Smooth muscle cell (in vitro differentiated cells): ENCODE measurements at regions not wholly inside any gene's neighbourhood (a gene's known extent, or its start where the extent isn't known, plus 50 kb on each side); places are given as distances from the start of the nearest gene placed in this dataset.
"Not testable (repeated sequence)": the region's sequence is repeated elsewhere in the genome, so short reads cannot be mapped to it uniquely, and the experiment has no call there.

Source experiments
- DNase-seq: peaks from one replicate; lab custom pipeline; 2025; ENCODE audit not compliant: unreplicated experiment; lab: John Stamatoyannopoulos, UW
- H2AFZ ChIP-seq: fragments of 200-600 bp; sonication (generic); 2 replicates; pipeline ENCODE4 v1.6.0; 2016; ENCODE audit warnings: antibody characterized with exemption, low read depth, mild to moderate bottlenecking
- H3F3A ChIP-seq: fragments of 200-600 bp; sonication (generic); 2 replicates; pipeline ENCODE4 v1.6.0; 2017; ENCODE audit warnings: antibody characterized with exemption, low read depth
- H3K27ac ChIP-seq: fragments of 200-600 bp; sonication (generic); 2 replicates; pipeline ENCODE4 v1.5.1; 2016; ENCODE audit warnings: low read depth, mild to moderate bottlenecking
- H3K27me3 ChIP-seq: fragments of 200-600 bp; sonication (generic); 2 replicates; pipeline ENCODE4 v1.6.1; 2016; ENCODE audit warnings: low read depth, mild to moderate bottlenecking
- H3K36me3 ChIP-seq: fragments of 200-600 bp; sonication (generic); 2 replicates; pipeline ENCODE4 v1.5.1; 2016; ENCODE audit warnings: low read depth
- H3K4me1 ChIP-seq: fragments of 200-600 bp; sonication (generic); 2 replicates; pipeline ENCODE4 v1.5.1; 2016; ENCODE audit warnings: low read depth
- H3K4me2 ChIP-seq: fragments of 200-600 bp; sonication (generic); 2 replicates; pipeline ENCODE4 v1.6.0; 2016; ENCODE audit warnings: mild to moderate bottlenecking
- H3K4me3 ChIP-seq: fragments of 200-600 bp; sonication (generic); 2 replicates; pipeline ENCODE4 v1.5.1; 2016; ENCODE audit warnings: mild to moderate bottlenecking
- H3K79me2 ChIP-seq: fragments of 200-600 bp; sonication (generic); 2 replicates; pipeline ENCODE4 v1.6.0; 2016; ENCODE audit warnings: low read depth, mild to moderate bottlenecking
- H3K9ac ChIP-seq: fragments of 200-600 bp; sonication (generic); 2 replicates; pipeline ENCODE4 v1.6.0; 2016; ENCODE audit warnings: low read depth
- H3K9me3 ChIP-seq: fragments of 200-600 bp; sonication (generic); replicated peaks from 2 replicates; pipeline ENCODE4 v1.5.1; 2016; ENCODE audit warnings: low read depth
- H4K20me1 ChIP-seq: fragments of 200-600 bp; sonication (generic); 2 replicates; pipeline ENCODE4 v1.6.0; 2016; ENCODE audit warnings: low read depth
- WGBS: methylation state at CpG from one replicate; pipeline ENCODE4 v1.1.7; 2016; ENCODE audit warnings: low lambda C conversion rate; 5-methylcytosine and 5-hydroxymethylcytosine counted together
- TF ChIP-seq, protein P1 (sequence below): fragments of 200-600 bp; sonication (generic); IDR thresholded peaks from 2 replicates; pipeline ENCODE4 v1.5.1; 2017; ENCODE audit warnings: borderline replicate concordance, mild to moderate bottlenecking, antibody characterized with exemption; ENCODE audit not compliant: insufficient read depth, poor library complexity, severe bottlenecking

DNA sequence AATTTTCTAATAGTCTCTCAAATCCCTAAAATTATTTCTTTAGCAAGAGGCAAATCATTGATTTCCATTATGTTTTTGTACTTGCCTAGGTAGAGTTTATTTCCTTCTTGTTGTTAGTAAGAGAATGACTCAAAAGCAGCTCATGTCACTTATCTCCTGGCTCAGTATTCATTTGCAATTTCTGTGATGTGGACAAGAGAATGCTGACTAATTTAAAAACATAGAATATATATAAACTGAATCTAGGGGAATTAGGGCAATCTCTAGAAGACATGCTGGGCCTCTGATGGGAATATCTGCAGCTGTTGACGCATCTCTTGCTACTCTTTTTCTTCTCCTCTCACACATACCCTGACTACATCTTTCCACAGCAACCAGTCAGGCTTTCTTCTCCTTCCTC lies 130.8 kb upstream of the PRKD1 start:
- no peaks in the 10 kb centered on the region for H4K20me1 ChIP-seq
- H3K9ac ChIP-seq, result no peak overlapping the region
- no peak overlapping the region for H2AFZ ChIP-seq
- TF ChIP-seq, protein P1, sequence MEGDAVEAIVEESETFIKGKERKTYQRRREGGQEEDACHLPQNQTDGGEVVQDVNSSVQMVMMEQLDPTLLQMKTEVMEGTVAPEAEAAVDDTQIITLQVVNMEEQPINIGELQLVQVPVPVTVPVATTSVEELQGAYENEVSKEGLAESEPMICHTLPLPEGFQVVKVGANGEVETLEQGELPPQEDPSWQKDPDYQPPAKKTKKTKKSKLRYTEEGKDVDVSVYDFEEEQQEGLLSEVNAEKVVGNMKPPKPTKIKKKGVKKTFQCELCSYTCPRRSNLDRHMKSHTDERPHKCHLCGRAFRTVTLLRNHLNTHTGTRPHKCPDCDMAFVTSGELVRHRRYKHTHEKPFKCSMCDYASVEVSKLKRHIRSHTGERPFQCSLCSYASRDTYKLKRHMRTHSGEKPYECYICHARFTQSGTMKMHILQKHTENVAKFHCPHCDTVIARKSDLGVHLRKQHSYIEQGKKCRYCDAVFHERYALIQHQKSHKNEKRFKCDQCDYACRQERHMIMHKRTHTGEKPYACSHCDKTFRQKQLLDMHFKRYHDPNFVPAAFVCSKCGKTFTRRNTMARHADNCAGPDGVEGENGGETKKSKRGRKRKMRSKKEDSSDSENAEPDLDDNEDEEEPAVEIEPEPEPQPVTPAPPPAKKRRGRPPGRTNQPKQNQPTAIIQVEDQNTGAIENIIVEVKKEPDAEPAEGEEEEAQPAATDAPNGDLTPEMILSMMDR, result no peak
- H3K27ac ChIP-seq, result no peak overlapping the region
- DNase-seq, result no peak
- no peaks in the 10 kb centered on the region for H3K4me1 ChIP-seq
- H3K9me3 ChIP-seq, result no peaks in the 10 kb centered on the region
- no peak overlapping the region for H3K4me3 ChIP-seq
- H3K4me2 ChIP-seq, result no peak overlapping the region
- no peaks in the 10 kb centered on the region for H3K79me2 ChIP-seq
- no peaks in the 10 kb centered on the region for H3K36me3 ChIP-seq
- 67% methylated on average over 1 of the region's 1 CpG for WGBS
- H3F3A ChIP-seq, result no peaks in the 10 kb centered on the region
- H3K27me3 ChIP-seq, result no peaks in the 10 kb centered on the region

DNA sequence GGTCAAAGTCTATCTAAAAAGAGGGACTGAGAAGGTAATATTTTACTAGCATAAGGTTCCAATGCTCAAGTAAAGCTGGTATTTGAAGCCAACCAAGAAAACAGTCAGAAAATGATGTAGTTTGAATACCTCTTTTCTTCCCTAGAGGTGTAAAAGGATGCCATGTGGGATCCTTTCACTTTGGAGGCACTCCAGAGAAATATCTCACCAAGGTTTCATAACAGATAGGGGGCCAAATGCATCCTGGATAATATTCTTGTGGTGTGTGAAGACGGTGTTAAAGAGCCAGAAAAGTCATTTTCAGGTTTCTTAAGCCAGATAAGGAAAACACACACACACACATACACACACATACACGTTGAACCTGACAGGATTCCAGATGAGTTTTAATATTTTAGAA lies 136.1 kb upstream of the PRKD1 start:
- Histone ChIP-seq H3K9ac (no peak overlapping the region), H3K9me3 (no peaks in the 10 kb centered on the region), H3K79me2 (no peaks in the 10 kb centered on the region), H3F3A (no peaks in the 10 kb centered on the region), H4K20me1 (no peaks in the 10 kb centered on the region), H3K4me1 (no peaks in the 10 kb centered on the region), H3K36me3 (no peaks in the 10 kb centered on the region), H2AFZ (no peak overlapping the region), H3K27me3 (no peaks in the 10 kb centered on the region), H3K27ac (no peak overlapping the region), H3K4me2 (no peak overlapping the region), H3K4me3 (no peak overlapping the region)
- 73% methylated on average over 2 of the region's 2 CpGs for WGBS
- no peak for DNase-seq
- TF ChIP-seq, protein P1, result no peak

DNA sequence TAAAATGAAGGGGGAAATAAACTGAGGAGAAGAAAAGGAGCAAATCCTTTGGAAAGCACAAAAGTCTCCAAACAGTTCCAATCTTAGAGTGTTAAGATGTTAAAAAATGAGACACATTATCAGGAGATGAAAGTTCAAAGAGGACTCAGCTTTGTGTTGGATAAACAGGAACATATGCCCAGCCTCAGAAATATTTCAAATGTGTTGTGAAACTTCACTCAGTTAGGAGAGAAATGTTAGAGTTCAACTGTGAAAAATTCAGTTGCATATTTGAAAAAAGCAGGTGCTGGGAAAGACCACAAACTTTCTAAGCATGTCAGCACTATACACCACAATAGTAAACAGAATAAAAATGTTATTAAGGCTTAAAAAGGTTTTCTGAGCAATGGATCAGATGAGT lies 136.8 kb upstream of the PRKD1 start:
- Histone ChIP-seq H3K27ac (no peak overlapping the region), H2AFZ (no peak overlapping the region), H3K27me3 (no peaks in the 10 kb centered on the region), H4K20me1 (no peaks in the 10 kb centered on the region), H3F3A (no peaks in the 10 kb centered on the region), H3K4me2 (no peak overlapping the region), H3K9me3 (no peaks in the 10 kb centered on the region), H3K9ac (no peak overlapping the region), H3K79me2 (no peaks in the 10 kb centered on the region), H3K4me3 (no peak overlapping the region), H3K4me1 (no peaks in the 10 kb centered on the region), H3K36me3 (no peaks in the 10 kb centered on the region)
- no peak for DNase-seq
- TF ChIP-seq, protein P1, result no peak

DNA sequence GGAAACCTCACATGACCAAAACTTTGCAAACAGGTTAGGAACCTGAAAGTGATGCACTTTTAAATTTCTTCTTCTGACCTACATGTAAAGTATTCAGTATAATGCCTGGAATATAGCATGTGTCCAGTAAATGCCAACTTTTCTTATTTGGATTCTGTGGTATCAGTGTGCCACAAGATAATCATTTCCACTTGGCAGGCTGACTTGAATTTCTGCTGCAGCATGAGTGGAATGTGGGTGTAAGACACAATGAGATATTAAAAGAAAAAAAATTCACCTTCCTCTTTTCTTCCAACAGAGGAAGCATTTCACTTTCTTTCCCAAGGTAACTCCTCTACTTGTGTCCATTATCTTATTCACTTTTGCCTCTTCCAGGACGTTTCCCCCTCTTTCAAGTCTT lies 141.9 kb upstream of the PRKD1 start:
- H3K9me3 ChIP-seq, result no peaks in the 10 kb centered on the region
- no peak overlapping the region for H2AFZ ChIP-seq
- H4K20me1 ChIP-seq, result no peaks in the 10 kb centered on the region
- no peaks in the 10 kb centered on the region for H3K27me3 ChIP-seq
- TF ChIP-seq, protein P1, result no peak
- no peak overlapping the region for H3K9ac ChIP-seq
- H3K4me1 ChIP-seq, result no peaks in the 10 kb centered on the region
- H3F3A ChIP-seq, result no peaks in the 10 kb centered on the region
- WGBS, result 52% methylated on average over 1 of the region's 1 CpG
- H3K79me2 ChIP-seq, result no peaks in the 10 kb centered on the region
- H3K4me2 ChIP-seq, result no peak overlapping the region
- no peak overlapping the region for H3K27ac ChIP-seq
- H3K36me3 ChIP-seq, result no peaks in the 10 kb centered on the region
- no peak for DNase-seq
- H3K4me3 ChIP-seq, result no peak overlapping the region

DNA sequence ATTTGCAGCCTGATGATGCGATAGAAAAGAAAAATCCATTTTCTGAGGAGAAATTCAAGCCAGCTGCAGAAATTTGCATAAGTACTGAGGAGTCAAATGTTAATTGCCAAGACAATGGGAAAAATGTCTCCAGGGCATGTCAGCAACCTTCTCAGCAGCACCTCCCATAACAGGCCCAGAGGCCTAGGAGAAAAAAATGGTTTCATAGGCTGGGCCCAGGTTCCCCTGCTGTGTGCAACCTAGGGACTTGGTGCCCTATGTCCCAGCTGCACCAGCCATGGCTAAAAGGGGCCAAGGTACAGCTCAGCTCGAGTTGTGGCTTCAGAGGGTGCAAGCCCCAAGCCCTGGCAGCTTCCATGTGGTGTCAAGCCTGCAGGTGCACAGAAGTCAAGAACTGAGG lies 144.8 kb upstream of the PRKD1 start:
- not testable (repeated sequence) for H3K27me3 ChIP-seq, H3K36me3 ChIP-seq, H3K27ac ChIP-seq, H3K9me3 ChIP-seq, DNase-seq, H2AFZ ChIP-seq, H4K20me1 ChIP-seq, H3K4me1 ChIP-seq, H3K9ac ChIP-seq, H3K79me2 ChIP-seq, H3F3A ChIP-seq, H3K4me2 ChIP-seq, H3K4me3 ChIP-seq
- 39% methylated on average over 2 of the region's 2 CpGs for WGBS
